Astrocyte (in vitro differentiated cells and primary cell): ENCODE measurements at regions not wholly inside any gene's neighbourhood (a gene's known extent, or its start where the extent isn't known, plus 50 kb on each side); places are given as distances from the start of the nearest gene placed in this dataset.
A peak's percentile ranks its signal among the peaks of the same experiment; 100 is the strongest.

Experiments used
- DNase-seq: peaks from one replicate; pipeline ENCODE4 v3.0.0-alpha.2; 2010; ENCODE audit warnings: low read depth
- FAIRE-seq: peaks from 2 replicates; lab custom pipeline; 2011; peaks lifted over from hg19 to GRCh38; lab: Jason Lieb, UNC
- H2AFZ ChIP-seq: 2 replicates; pipeline ENCODE4 v1.6.0; 2012; ENCODE audit warnings: low read depth, low read length, inconsistent platforms
- H3K27ac ChIP-seq: 2 replicates; pipeline ENCODE4 v1.5.1; 2011; ENCODE audit warnings: low read depth, low read length, inconsistent platforms
- H3K27me3 ChIP-seq: 2 replicates; pipeline ENCODE4 v1.6.0; 2011; ENCODE audit warnings: low read length, inconsistent platforms; ENCODE audit not compliant: insufficient read depth
- H3K36me3 ChIP-seq: 2 replicates; pipeline ENCODE4 v1.5.1; 2011; ENCODE audit warnings: low read length, inconsistent platforms; ENCODE audit not compliant: insufficient read depth
- H3K4me1 ChIP-seq: 2 replicates; pipeline ENCODE4 v1.5.1; 2011; ENCODE audit warnings: low read length, inconsistent platforms; ENCODE audit not compliant: insufficient read depth
- H3K4me2 ChIP-seq: 2 replicates; pipeline ENCODE4 v1.6.0; 2012; ENCODE audit warnings: low read length, inconsistent platforms
- H3K4me3 ChIP-seq: 2 replicates; pipeline ENCODE4 v1.5.1; 2011; ENCODE audit warnings: low read depth, mild to moderate bottlenecking, low read length, inconsistent platforms; ENCODE audit not compliant: insufficient read depth
- H3K79me2 ChIP-seq: 2 replicates; pipeline ENCODE4 v1.6.0; 2012; ENCODE audit warnings: mild to moderate bottlenecking, low read length, inconsistent platforms; ENCODE audit not compliant: insufficient read depth
- H3K9ac ChIP-seq: 2 replicates; pipeline ENCODE4 v1.6.0; 2012; ENCODE audit warnings: mild to moderate bottlenecking, low read length, inconsistent platforms
- H3K9me3 ChIP-seq: 2 replicates; pipeline ENCODE4 v1.5.1; 2012; ENCODE audit warnings: low read depth, mild to moderate bottlenecking, low read length, inconsistent platforms; ENCODE audit not compliant: insufficient read depth
- H4K20me1 ChIP-seq: 2 replicates; pipeline ENCODE4 v1.6.0; 2012; ENCODE audit warnings: low read length, inconsistent platforms; ENCODE audit not compliant: insufficient read depth
- H3K27ac Mint-ChIP-seq: one replicate; pipeline ENCODE4 v1.8.0; 2021; ENCODE audit warnings: mild to moderate bottlenecking, mixed read lengths; ENCODE audit not compliant: unreplicated experiment
- H3K27me3 Mint-ChIP-seq: one replicate; pipeline ENCODE4 v1.8.0; 2021; ENCODE audit warnings: low read depth, mixed read lengths; ENCODE audit not compliant: unreplicated experiment
- H3K36me3 Mint-ChIP-seq: one replicate; pipeline ENCODE4 v1.8.0; 2021; ENCODE audit warnings: low read depth, mixed read lengths; ENCODE audit not compliant: unreplicated experiment
- H3K4me1 Mint-ChIP-seq: one replicate; pipeline ENCODE4 v1.8.0; 2021; ENCODE audit warnings: low read depth, mixed read lengths; ENCODE audit not compliant: unreplicated experiment
- H3K4me3 Mint-ChIP-seq: one replicate; pipeline ENCODE4 v1.8.0; 2021; ENCODE audit warnings: mild to moderate bottlenecking, moderate library complexity, mixed read lengths; ENCODE audit not compliant: unreplicated experiment
- H3K9me3 Mint-ChIP-seq: one replicate; pipeline ENCODE4 v1.8.0; 2021; ENCODE audit warnings: mild to moderate bottlenecking, mixed read lengths; ENCODE audit not compliant: unreplicated experiment
- EZH2 ChIP-seq: IDR thresholded peaks from 2 replicates; pipeline ENCODE4 v1.6.1; 2012; ENCODE audit warnings: mild to moderate bottlenecking, low read length, inconsistent platforms; ENCODE audit not compliant: insufficient read depth
- TF ChIP-seq, protein P1 (sequence below): IDR thresholded peaks from 2 replicates; pipeline ENCODE4 v1.5.1; 2011; ENCODE audit warnings: low read depth, mild to moderate bottlenecking, inconsistent platforms, low read length, moderate library complexity; ENCODE audit not compliant: insufficient read depth

DNA sequence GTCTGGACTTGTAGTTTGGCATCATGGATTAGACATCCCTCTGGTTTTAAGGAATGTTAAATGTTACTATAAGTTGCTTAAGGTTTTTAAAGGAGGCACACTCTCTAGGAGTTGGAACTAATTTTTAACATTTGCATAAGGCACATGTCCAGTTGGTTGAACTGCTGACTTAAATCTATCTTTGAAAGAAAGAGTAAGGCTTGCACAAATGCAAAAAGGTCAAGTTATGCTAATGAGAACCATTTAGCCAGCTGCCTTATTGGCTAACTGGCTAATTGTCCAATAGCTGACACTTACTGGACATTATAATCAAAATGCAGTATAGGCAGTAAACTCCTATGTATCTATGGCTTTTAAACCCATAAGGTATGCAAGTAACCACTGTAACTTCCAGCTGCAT is 206.1 kb upstream of the TTC29 start:
- no peak for FAIRE-seq
- no peak overlapping the region for H3K27ac Mint-ChIP-seq

DNA sequence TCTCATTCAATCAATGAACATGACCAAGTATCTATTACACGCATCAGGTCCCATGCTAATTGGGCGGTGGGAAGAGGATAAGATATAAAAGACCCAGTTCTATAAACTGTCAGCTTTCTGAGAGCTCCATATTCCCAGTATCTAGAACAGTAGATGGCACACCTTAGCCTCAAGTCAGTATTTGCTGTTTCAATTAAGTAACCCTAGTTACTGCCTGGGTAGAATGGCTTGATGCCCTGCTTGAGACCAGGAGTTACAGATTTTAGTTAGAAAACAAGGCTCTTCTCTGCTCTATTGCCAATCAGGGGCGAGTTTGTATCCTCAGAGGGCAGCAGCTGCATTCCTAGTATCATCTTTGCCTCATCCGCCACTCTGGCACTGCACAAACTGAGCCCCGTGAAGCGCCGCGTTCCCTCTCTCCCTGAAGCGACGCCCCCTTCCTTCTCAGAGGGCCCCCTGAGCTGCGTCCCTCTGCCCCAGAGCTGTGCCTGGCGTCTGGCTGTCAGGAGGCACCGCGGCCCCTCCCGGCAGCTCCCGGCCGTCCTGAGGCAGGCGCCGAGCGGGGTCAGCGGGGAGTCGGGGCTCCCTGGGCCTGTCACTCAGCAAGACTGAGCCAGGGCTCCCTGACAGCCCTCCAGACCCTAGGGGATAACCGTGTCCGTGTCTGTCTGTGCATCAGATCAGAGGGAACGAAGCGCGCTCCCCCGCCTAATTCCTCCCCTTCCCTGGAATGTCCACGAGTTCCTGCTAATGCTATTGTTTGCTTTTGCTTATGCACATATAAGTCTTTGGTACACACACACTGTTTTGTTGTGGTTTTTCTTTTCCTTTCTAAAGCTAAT is 212.4 kb upstream of the TTC29 start:
- H3K4me1 Mint-ChIP-seq, result peaks cover 3% of the 10 kb centered on the region
- Histone ChIP-seq H2AFZ (peak overlapping the region; percentile 97), H3K4me1 (no peaks in the 10 kb centered on the region), H3K27ac (peak overlapping the region; percentile 46), H3K27me3 (no peaks in the 10 kb centered on the region), H3K4me2 (peak overlapping the region; percentile 91), H3K79me2 (no peaks in the 10 kb centered on the region), H3K4me3 (peak overlapping the region; percentile 62), H4K20me1 (no peaks in the 10 kb centered on the region), H3K36me3 (no peaks in the 10 kb centered on the region), H3K9ac (peak overlapping the region; percentile 82), H3K9me3 (no peaks in the 10 kb centered on the region)
- no peaks in the 10 kb centered on the region for H3K9me3 Mint-ChIP-seq
- no peak overlapping the region for H3K27ac Mint-ChIP-seq
- H3K27me3 Mint-ChIP-seq, result peaks cover 7% of the 10 kb centered on the region
- no peak for TF ChIP-seq EZH2
- TF ChIP-seq, protein P1, sequence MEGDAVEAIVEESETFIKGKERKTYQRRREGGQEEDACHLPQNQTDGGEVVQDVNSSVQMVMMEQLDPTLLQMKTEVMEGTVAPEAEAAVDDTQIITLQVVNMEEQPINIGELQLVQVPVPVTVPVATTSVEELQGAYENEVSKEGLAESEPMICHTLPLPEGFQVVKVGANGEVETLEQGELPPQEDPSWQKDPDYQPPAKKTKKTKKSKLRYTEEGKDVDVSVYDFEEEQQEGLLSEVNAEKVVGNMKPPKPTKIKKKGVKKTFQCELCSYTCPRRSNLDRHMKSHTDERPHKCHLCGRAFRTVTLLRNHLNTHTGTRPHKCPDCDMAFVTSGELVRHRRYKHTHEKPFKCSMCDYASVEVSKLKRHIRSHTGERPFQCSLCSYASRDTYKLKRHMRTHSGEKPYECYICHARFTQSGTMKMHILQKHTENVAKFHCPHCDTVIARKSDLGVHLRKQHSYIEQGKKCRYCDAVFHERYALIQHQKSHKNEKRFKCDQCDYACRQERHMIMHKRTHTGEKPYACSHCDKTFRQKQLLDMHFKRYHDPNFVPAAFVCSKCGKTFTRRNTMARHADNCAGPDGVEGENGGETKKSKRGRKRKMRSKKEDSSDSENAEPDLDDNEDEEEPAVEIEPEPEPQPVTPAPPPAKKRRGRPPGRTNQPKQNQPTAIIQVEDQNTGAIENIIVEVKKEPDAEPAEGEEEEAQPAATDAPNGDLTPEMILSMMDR, result no peak
- DNase-seq, result peak; percentile 35
- peak overlapping the region; percentile 62 for H3K4me3 Mint-ChIP-seq
- no peak for FAIRE-seq
- no peaks in the 10 kb centered on the region for H3K36me3 Mint-ChIP-seq

More for the DNA sequence above, 206.1 kb upstream of the TTC29 start:
- H3K27ac ChIP-seq, result no peak overlapping the region
- no peaks in the 10 kb centered on the region for H3K36me3 ChIP-seq
- H3K36me3 Mint-ChIP-seq, result no peaks in the 10 kb centered on the region
- no peaks in the 10 kb centered on the region for H3K4me1 ChIP-seq
- no peak overlapping the region for H3K9ac ChIP-seq
- TF ChIP-seq EZH2, result no peak
- TF ChIP-seq, protein P1, result no peak
- H3K9me3 ChIP-seq, result no peaks in the 10 kb centered on the region
- no peaks in the 10 kb centered on the region for H3K79me2 ChIP-seq
- no peak overlapping the region for H2AFZ ChIP-seq
- H3K4me2 ChIP-seq, result no peak overlapping the region
- peaks cover 3% of the 10 kb centered on the region for H3K27me3 Mint-ChIP-seq
- H3K4me1 Mint-ChIP-seq, result peaks cover 3% of the 10 kb centered on the region
- H3K4me3 ChIP-seq, result no peak overlapping the region
- H3K27me3 ChIP-seq, result no peaks in the 10 kb centered on the region
- no peaks in the 10 kb centered on the region for H4K20me1 ChIP-seq
- H3K9me3 Mint-ChIP-seq, result peaks cover 4% of the 10 kb centered on the region
- no peak overlapping the region for H3K4me3 Mint-ChIP-seq
- no peak for DNase-seq

DNA sequence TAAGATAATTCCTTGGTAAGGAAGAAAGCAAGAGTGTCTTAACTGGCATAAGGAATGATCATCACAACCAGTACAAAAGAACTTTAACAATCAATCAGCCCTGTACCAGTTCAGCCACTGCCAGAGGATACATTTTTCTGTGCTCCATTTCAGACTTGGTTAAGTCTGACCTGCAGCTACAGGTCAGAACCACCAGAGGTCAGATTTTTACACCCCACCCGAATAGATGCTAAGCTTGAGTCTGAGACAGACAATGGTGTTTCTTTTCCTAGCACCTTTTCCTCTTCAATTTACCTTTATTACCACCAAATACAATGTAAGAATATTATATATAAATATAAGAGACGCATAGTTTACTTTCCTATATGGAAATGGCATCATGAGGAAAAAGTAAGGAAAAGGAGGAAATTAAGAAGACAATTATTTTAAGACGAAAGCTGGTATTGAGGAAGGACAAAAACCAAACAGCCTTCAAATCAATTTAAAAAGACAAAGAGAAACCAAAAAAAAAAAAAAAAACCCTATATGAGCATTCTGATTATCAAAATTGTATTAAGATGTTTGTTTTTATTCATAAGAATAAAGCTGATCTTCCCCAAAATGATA is 215.3 kb upstream of the TTC29 start:
- no peaks in the 10 kb centered on the region for H3K79me2 ChIP-seq
- TF ChIP-seq, protein P1, result peak; percentile 86
- no peak for TF ChIP-seq EZH2
- peaks cover 3% of the 10 kb centered on the region for H3K4me1 Mint-ChIP-seq
- no peak overlapping the region for H3K9ac ChIP-seq
- H3K4me2 ChIP-seq, result no peak overlapping the region
- no peak overlapping the region for H3K4me3 ChIP-seq
- no peak overlapping the region for H3K27ac Mint-ChIP-seq
- H3K36me3 Mint-ChIP-seq, result no peaks in the 10 kb centered on the region
- peak overlapping the region; percentile 40 for H2AFZ ChIP-seq
- H3K27me3 ChIP-seq, result no peaks in the 10 kb centered on the region
- DNase-seq, result peak; percentile 41
- no peaks in the 10 kb centered on the region for H4K20me1 ChIP-seq
- H3K27ac ChIP-seq, result no peak overlapping the region
- H3K27me3 Mint-ChIP-seq, result peaks cover 7% of the 10 kb centered on the region
- H3K4me1 ChIP-seq, result no peaks in the 10 kb centered on the region
- no peaks in the 10 kb centered on the region for H3K9me3 ChIP-seq
- no peaks in the 10 kb centered on the region for H3K36me3 ChIP-seq
- H3K9me3 Mint-ChIP-seq, result no peaks in the 10 kb centered on the region
- FAIRE-seq, result peak; percentile 50
- H3K4me3 Mint-ChIP-seq, result no peak overlapping the region
